ENCODE measurements at regions not wholly inside any gene's neighbourhood (a gene's known extent, or its start where the extent isn't known, plus 50 kb on each side); places are given as distances from the start of the nearest gene placed in this dataset.
"Not testable (repeated sequence)": the region's sequence is repeated elsewhere in the genome, so short reads cannot be mapped to it uniquely, and the experiment has no call there.

GRCh38 chrX:56468441-56468840 is 95.0 kb upstream of the UBQLN2 start:
- no peak for TF ChIP-seq CTCF (IDR thresholded peaks at IDR 0.05; ENCODE audit: low read depth, low read length)
- no peak for DNase-seq (ENCODE audit: low read depth in 2 of 2)
- no peak overlapping the region for H3K4me3 ChIP-seq (replicated peaks in 1 of 2; ENCODE audit: low read depth in 2 of 2, low read length in 2 of 2)

- not testable (repeated sequence) for DNase-seq (ENCODE audit: low read depth in 2 of 2); H3K4me3 ChIP-seq (replicated peaks in 1 of 2; ENCODE audit: low read depth in 2 of 2, low read length in 2 of 2)
Measured at GRCh38 chrX:56494923-56495322, 68.5 kb upstream of the UBQLN2 start.

- DNase-seq (ENCODE audit: low read depth in 2 of 2): no peak
- TF ChIP-seq CTCF (IDR thresholded peaks at IDR 0.05; ENCODE audit: low read depth, low read length): no peak
- no peak overlapping the region for H3K4me3 ChIP-seq (replicated peaks in 1 of 2; ENCODE audit: low read depth in 2 of 2, low read length in 2 of 2)
Measured at GRCh38 chrX:56498756-56499155, 64.7 kb upstream of the UBQLN2 start.

- DNase-seq (ENCODE audit: low read depth in 2 of 2): no peak
- TF ChIP-seq CTCF (IDR thresholded peaks at IDR 0.05; ENCODE audit: low read depth, low read length): no peak
- H3K4me3 ChIP-seq (replicated peaks in 1 of 2; ENCODE audit: low read depth in 2 of 2, low read length in 2 of 2): no peak overlapping the region
Measured at GRCh38 chrX:56499372-56499771, 64.1 kb upstream of the UBQLN2 start.

GRCh38 chrX:56503941-56504673 is 59.3 kb upstream of the UBQLN2 start:
- peak in 1 of 2 donors; percentile 0 for DNase-seq (ENCODE audit: low read depth in 2 of 2)
- TF ChIP-seq CTCF (IDR thresholded peaks at IDR 0.05; ENCODE audit: low read depth, low read length): no peak
- H3K4me3 ChIP-seq (replicated peaks in 1 of 2; ENCODE audit: low read depth in 2 of 2, low read length in 2 of 2): no peak overlapping the region

GRCh38 chrX:56505866-56506265 is 57.6 kb upstream of the UBQLN2 start:
- DNase-seq (ENCODE audit: low read depth in 2 of 2): no peak
- no peak for TF ChIP-seq CTCF (IDR thresholded peaks at IDR 0.05; ENCODE audit: low read depth, low read length)

More at GRCh38 chrX:56505866-56506265, 57.6 kb upstream of the UBQLN2 start:
- H3K4me3 ChIP-seq (replicated peaks in 1 of 2; ENCODE audit: low read depth in 2 of 2, low read length in 2 of 2): no peak overlapping the region
